ENCODE measurements at regions not wholly inside any gene's neighbourhood (a gene's known extent, or its start where the extent isn't known, plus 50 kb on each side); places are given as distances from the start of the nearest gene placed in this dataset.

- Histone ChIP-seq H3K4me1 (ENCODE audit: control insufficient read depth, insufficient read depth, low read length) (peaks cover 23% of the 10 kb centered on the region), H3K27me3 (ENCODE audit: control insufficient read depth, insufficient read depth, low read length) (no peaks in the 10 kb centered on the region), H3K4me3 (ENCODE audit: low read length) (no peak overlapping the region), H3K9me3 (ENCODE audit: control insufficient read depth, low read depth, low read length) (no peaks in the 10 kb centered on the region), H3K36me3 (ENCODE audit: control insufficient read depth, insufficient read depth, low read length) (no peaks in the 10 kb centered on the region), H3K27ac (ENCODE audit: low read length) (no peak overlapping the region)
- no CpG with 5 or more reads among the region's 3 CpGs for WGBS (ENCODE audit: insufficient coverage, low lambda C conversion rate)
- peak in 1 of 2 donors; percentile 29 for DNase-seq
These were observed 83.6 kb upstream of the ARHGAP5 start for GRCh38 chr14:31993521-31993951.

DNA sequence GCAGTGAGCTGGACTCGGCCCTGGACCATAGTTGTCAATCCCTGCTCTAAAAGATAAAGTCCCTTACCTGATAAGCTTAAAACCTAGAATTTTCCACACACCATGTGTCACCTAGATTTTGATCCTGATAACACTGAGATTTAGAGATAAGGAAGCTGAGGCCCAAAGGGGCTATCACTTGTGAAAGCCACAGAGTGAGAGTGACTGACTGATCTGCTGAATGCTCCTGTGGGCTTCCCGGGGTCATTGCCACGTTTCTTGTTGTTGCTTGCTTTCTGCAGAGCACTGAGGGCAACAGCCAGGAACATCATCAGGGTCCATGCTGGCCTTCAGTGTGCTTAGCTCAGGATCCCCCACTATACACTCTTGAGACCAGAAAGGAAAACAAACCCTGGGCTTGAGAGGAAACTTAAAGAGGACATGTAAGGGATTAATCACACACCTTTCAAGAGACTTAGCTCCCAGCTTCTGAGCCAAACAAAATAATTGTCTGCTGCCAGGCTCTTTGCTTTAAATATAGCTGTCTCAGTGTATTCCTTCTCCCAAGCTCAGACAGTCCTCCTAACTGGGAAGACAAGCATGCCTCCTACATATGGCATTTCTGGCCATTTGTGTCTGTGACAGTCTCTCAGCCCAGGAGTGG is 82.6 kb upstream of the ARHGAP5 start:
- peak overlapping the region; percentile 18 for H3K27ac ChIP-seq (ENCODE audit: low read length)
- no CpG with 5 or more reads among the region's 3 CpGs for WGBS (ENCODE audit: insufficient coverage, low lambda C conversion rate)

DNA sequence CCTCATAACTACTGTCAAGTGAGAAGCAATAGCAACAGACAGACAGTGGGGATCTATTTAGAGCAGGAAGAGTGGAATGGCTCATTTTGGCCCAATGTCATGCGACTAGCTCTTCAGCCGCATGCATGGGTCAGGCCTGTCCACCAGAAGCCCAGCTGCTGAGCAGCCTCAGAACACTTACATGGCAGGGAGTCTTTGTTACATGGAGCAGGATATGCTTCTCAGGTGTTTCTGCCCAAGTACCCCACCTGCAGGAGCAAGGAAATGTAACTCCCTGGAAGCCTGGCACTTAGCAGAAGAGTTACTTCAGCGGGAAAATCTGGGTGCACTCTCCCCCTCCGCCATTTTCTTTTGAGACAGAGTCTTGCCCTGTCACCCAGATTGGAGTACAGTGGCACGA is 73.5 kb upstream of the ARHGAP5 start:
- no peaks in the 10 kb centered on the region for H3K36me3 ChIP-seq (ENCODE audit: control insufficient read depth, insufficient read depth, low read length)
- H3K27me3 ChIP-seq (ENCODE audit: control insufficient read depth, insufficient read depth, low read length), result no peaks in the 10 kb centered on the region
- H3K27ac ChIP-seq (ENCODE audit: low read length), result no peak overlapping the region
- no peaks in the 10 kb centered on the region for H3K9me3 ChIP-seq (ENCODE audit: control insufficient read depth, low read depth, low read length)
- H3K4me3 ChIP-seq (ENCODE audit: low read length), result no peak overlapping the region
- no CpG with 5 or more reads among the region's 5 CpGs for WGBS (ENCODE audit: insufficient coverage, low lambda C conversion rate)
- no peaks in the 10 kb centered on the region for H3K4me1 ChIP-seq (ENCODE audit: control insufficient read depth, insufficient read depth, low read length)
- no peak for DNase-seq

More for the DNA sequence above, 82.6 kb upstream of the ARHGAP5 start:
- no peaks in the 10 kb centered on the region for H3K36me3 ChIP-seq (ENCODE audit: control insufficient read depth, insufficient read depth, low read length)
- H3K4me3 ChIP-seq (ENCODE audit: low read length), result no peak overlapping the region
- H3K4me1 ChIP-seq (ENCODE audit: control insufficient read depth, insufficient read depth, low read length), result peaks cover 23% of the 10 kb centered on the region
- no peaks in the 10 kb centered on the region for H3K27me3 ChIP-seq (ENCODE audit: control insufficient read depth, insufficient read depth, low read length)
- no peaks in the 10 kb centered on the region for H3K9me3 ChIP-seq (ENCODE audit: control insufficient read depth, low read depth, low read length)
- DNase-seq, result no peak

- no peaks in the 10 kb centered on the region for H3K4me1 ChIP-seq (ENCODE audit: control insufficient read depth, insufficient read depth, low read length)
- no peak for DNase-seq
- no peaks in the 10 kb centered on the region for H3K9me3 ChIP-seq (ENCODE audit: control insufficient read depth, low read depth, low read length)
- H3K27me3 ChIP-seq (ENCODE audit: control insufficient read depth, insufficient read depth, low read length), result no peaks in the 10 kb centered on the region
- no peak overlapping the region for H3K27ac ChIP-seq (ENCODE audit: low read length)
- no CpG with 5 or more reads among the region's 4 CpGs for WGBS (ENCODE audit: insufficient coverage, low lambda C conversion rate)
- H3K4me3 ChIP-seq (ENCODE audit: low read length), result no peak overlapping the region
- H3K36me3 ChIP-seq (ENCODE audit: control insufficient read depth, insufficient read depth, low read length), result no peaks in the 10 kb centered on the region
These were observed 72.8 kb upstream of the ARHGAP5 start for GRCh38 chr14:32004300-32004699.

GRCh38 chr14:32005628-32006027 is 71.5 kb upstream of the ARHGAP5 start:
- DNase-seq, result no peak
- H3K9me3 ChIP-seq (ENCODE audit: control insufficient read depth, low read depth, low read length), result no peaks in the 10 kb centered on the region
- no CpG with 5 or more reads among the region's 5 CpGs for WGBS (ENCODE audit: insufficient coverage, low lambda C conversion rate)
- H3K4me3 ChIP-seq (ENCODE audit: low read length), result no peak overlapping the region
- H3K27ac ChIP-seq (ENCODE audit: low read length), result no peak overlapping the region
- H3K4me1 ChIP-seq (ENCODE audit: control insufficient read depth, insufficient read depth, low read length), result no peaks in the 10 kb centered on the region
- no peaks in the 10 kb centered on the region for H3K36me3 ChIP-seq (ENCODE audit: control insufficient read depth, insufficient read depth, low read length)
- no peaks in the 10 kb centered on the region for H3K27me3 ChIP-seq (ENCODE audit: control insufficient read depth, insufficient read depth, low read length)

DNA sequence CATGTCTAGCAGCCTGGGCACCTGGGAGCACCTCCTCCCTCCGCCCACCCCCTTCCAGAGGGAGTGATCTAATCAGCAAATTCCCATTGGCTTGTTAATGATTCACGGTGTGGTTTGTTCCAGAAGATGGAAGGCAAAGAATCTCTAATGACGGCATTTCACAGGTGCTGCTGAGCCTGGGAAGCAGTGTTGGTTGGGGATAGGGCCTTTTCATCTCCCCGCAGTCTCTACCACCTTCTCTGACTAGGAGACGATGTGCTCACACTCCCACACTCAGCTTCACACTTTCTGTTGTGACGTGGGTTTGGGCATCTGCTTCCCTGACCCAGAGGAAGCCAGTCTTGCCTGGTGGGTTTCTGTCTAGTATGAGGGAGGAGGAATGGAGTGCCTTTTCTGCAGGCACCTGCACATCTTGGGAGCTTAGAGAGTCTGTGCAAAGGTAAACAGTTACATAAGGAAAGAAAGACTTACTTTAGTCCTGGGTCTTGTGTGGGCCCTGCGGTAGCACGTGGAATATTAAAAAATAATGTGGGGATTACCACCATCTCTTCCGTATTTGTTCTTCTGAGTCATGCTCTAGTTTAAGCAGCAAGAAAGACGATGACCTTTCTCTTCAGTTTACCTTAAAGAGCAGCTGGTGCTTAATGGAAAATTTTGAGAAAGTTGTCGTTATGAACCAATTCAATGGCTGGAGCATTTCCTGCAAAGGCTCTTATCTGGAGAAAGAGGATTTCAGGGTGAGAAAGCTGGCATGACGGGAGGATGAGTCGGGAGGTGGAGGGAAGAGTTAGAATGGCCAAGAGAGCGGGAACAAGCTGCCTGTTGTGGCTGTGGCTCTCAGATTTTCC is 70.6 kb upstream of the ARHGAP5 start:
- no peaks in the 10 kb centered on the region for H3K36me3 ChIP-seq (ENCODE audit: control insufficient read depth, insufficient read depth, low read length)
- no CpG with 5 or more reads among the region's 14 CpGs for WGBS (ENCODE audit: insufficient coverage, low lambda C conversion rate)
- no peak overlapping the region for H3K27ac ChIP-seq (ENCODE audit: low read length)
- peak in 1 of 2 donors; percentile 32 for DNase-seq
- H3K9me3 ChIP-seq (ENCODE audit: control insufficient read depth, low read depth, low read length), result no peaks in the 10 kb centered on the region
- H3K27me3 ChIP-seq (ENCODE audit: control insufficient read depth, insufficient read depth, low read length), result no peaks in the 10 kb centered on the region
- H3K4me1 ChIP-seq (ENCODE audit: control insufficient read depth, insufficient read depth, low read length), result peaks cover 4% of the 10 kb centered on the region
- H3K4me3 ChIP-seq (ENCODE audit: low read length), result no peak overlapping the region

GRCh38 chr14:32007755-32008362 is 69.2 kb upstream of the ARHGAP5 start:
- Histone ChIP-seq H3K9me3 (ENCODE audit: control insufficient read depth, low read depth, low read length) (no peaks in the 10 kb centered on the region), H3K4me1 (ENCODE audit: control insufficient read depth, insufficient read depth, low read length) (peaks cover 4% of the 10 kb centered on the region), H3K36me3 (ENCODE audit: control insufficient read depth, insufficient read depth, low read length) (no peaks in the 10 kb centered on the region), H3K27me3 (ENCODE audit: control insufficient read depth, insufficient read depth, low read length) (no peaks in the 10 kb centered on the region), H3K4me3 (ENCODE audit: low read length) (no peak overlapping the region), H3K27ac (ENCODE audit: low read length) (no peak overlapping the region)
- WGBS (ENCODE audit: insufficient coverage, low lambda C conversion rate), result 88% methylated on average over 2 of the region's 2 CpGs
- no peak for DNase-seq

DNA sequence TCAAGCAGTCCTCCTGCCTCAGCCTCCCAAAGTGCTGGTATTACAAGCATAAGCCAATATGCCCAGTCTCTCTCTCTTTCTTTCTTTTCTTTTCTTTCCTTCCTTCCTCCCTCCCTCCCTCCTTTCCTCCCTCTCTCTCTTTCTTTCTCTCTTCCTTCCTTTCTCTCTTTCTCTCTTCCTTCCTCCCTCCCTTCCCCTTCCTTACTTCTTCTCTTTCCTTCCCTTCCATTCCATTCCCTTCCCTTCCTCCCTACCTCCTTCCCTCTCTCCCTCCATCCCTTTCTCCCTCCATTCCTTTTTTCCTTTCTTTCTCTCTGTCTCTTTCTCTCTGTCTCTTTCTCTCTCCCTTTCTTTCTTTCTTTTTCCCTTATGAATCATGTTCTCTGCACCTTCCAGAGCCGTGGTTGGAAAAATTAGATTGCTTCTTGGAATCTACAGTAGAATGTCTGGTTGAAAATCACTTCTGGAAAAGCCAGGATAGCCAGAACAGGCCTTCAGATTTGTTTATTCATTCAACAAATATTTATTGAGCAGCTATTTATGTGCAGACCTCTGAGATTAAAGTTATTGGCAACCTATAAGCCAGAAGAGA is 68.4 kb upstream of the ARHGAP5 start:
- Histone ChIP-seq H3K36me3 (ENCODE audit: control insufficient read depth, insufficient read depth, low read length) (no peaks in the 10 kb centered on the region), H3K4me1 (ENCODE audit: control insufficient read depth, insufficient read depth, low read length) (peaks cover 4% of the 10 kb centered on the region), H3K9me3 (ENCODE audit: control insufficient read depth, low read depth, low read length) (no peaks in the 10 kb centered on the region), H3K27me3 (ENCODE audit: control insufficient read depth, insufficient read depth, low read length) (no peaks in the 10 kb centered on the region), H3K27ac (ENCODE audit: low read length) (no peak overlapping the region), H3K4me3 (ENCODE audit: low read length) (no peak overlapping the region)
- no peak for DNase-seq
- 100% methylated on average over 1 of the region's 1 CpG for WGBS (ENCODE audit: insufficient coverage, low lambda C conversion rate)

- Histone ChIP-seq H3K36me3 (ENCODE audit: control insufficient read depth, insufficient read depth, low read length) (no peaks in the 10 kb centered on the region), H3K27ac (ENCODE audit: low read length) (no peak overlapping the region), H3K4me3 (ENCODE audit: low read length) (no peak overlapping the region), H3K4me1 (ENCODE audit: control insufficient read depth, insufficient read depth, low read length) (peaks cover 4% of the 10 kb centered on the region), H3K9me3 (ENCODE audit: control insufficient read depth, low read depth, low read length) (no peaks in the 10 kb centered on the region), H3K27me3 (ENCODE audit: control insufficient read depth, insufficient read depth, low read length) (no peaks in the 10 kb centered on the region)
- WGBS (ENCODE audit: insufficient coverage, low lambda C conversion rate), result 60% methylated on average over 1 of the region's 5 CpGs
- DNase-seq, result no peak
These were observed 67.7 kb upstream of the ARHGAP5 start for GRCh38 chr14:32009221-32009975.

All from large intestine (tissue), 3 donors.